CD4-positive, alpha-beta T cell (primary cell): ENCODE measurements at regions not wholly inside any gene's neighbourhood (a gene's known extent, or its start where the extent isn't known, plus 50 kb on each side); places are given as distances from the start of the nearest gene placed in this dataset.

Experiments used
- ATAC-seq: fragments of 200-7000 bp; cut with Tn5 transposase; one replicate; pipeline ENCODE4 v1.10.0; 2022; ENCODE audit warnings: mild to moderate bottlenecking; ENCODE audit not compliant: poor library complexity
- CTCF ChIA-PET: fragments of 350-600 bp; sonication (Branson Sonifier 250); formaldehyde crosslinking; loops from one replicate; lab custom pipeline; 2021; ENCODE audit warnings: antibody characterized with exemption, inconsistent platforms; lab: Charles Lee
- POLR2A ChIA-PET: fragments of 350-600 bp; sonication (Branson Sonifier 250); formaldehyde crosslinking; loops from one replicate; lab custom pipeline; 2021; ENCODE audit warnings: antibody characterized with exemption, inconsistent platforms; lab: Charles Lee
- DNase-seq, 14 experiments: peaks; one replicate each; pipeline ENCODE4 v3.0.0-alpha.2; 2013 to 2020; ENCODE audit warnings: mixed read lengths in 2 of 14
- H3K27ac ChIP-seq, 2 donors: one replicate each; pipeline versions ENCODE4 v1.5.1 to v1.7.0; 2013; ENCODE audit warnings: low read length in 2 of 2, low read depth in 1 of 2, mild to moderate bottlenecking in 1 of 2
- H3K27me3 ChIP-seq, 2 experiments: 1 replicate in 1 of 2; 2 replicates in 1 of 2; pipeline versions ENCODE4 v1.6.1 to v1.7.0; 2013; ENCODE audit warnings: low read length in 2 of 2, control low read depth in 1 of 2, mild to moderate bottlenecking in 1 of 2, moderate library complexity in 1 of 2; ENCODE audit not compliant: insufficient read depth in 2 of 2, control insufficient read depth in 1 of 2
- H3K36me3 ChIP-seq: one replicate; pipeline ENCODE4 v1.6.1; 2013; ENCODE audit warnings: low read length, control low read depth; ENCODE audit not compliant: insufficient read depth
- H3K4me1 ChIP-seq: one replicate; pipeline ENCODE4 v1.6.1; 2013; ENCODE audit warnings: low read length, control low read depth; ENCODE audit not compliant: insufficient read depth
- H3K4me3 ChIP-seq: one replicate; pipeline ENCODE4 v1.5.1; 2013; ENCODE audit warnings: mild to moderate bottlenecking, low read length, moderate library complexity
- H3K9me3 ChIP-seq, 2 experiments: 1 replicate in 1 of 2; 2 replicates in 1 of 2; pipeline versions ENCODE4 v1.6.1 to v1.7.0; 2013; ENCODE audit warnings: low read length in 2 of 2, mild to moderate bottlenecking in 2 of 2, control low read depth in 1 of 2, moderate library complexity in 1 of 2; ENCODE audit not compliant: control insufficient read depth in 1 of 2, insufficient read depth in 1 of 2
- H3K27ac Mint-ChIP-seq: one replicate; pipeline ENCODE4 v1.8.0; 2020; ENCODE audit warnings: mixed read lengths
- H3K27me3 Mint-ChIP-seq: one replicate; pipeline ENCODE4 v1.8.0; 2021; ENCODE audit warnings: mixed read lengths
- H3K36me3 Mint-ChIP-seq: one replicate; pipeline ENCODE4 v1.8.0; 2021; ENCODE audit warnings: low read depth, mixed read lengths
- H3K4me1 Mint-ChIP-seq: one replicate; pipeline ENCODE4 v1.8.0; 2021; ENCODE audit warnings: low read depth, mixed read lengths
- H3K4me3 Mint-ChIP-seq: one replicate; pipeline ENCODE4 v1.8.0; 2020; ENCODE audit warnings: mild to moderate bottlenecking, mixed read lengths
- H3K9me3 Mint-ChIP-seq: one replicate; pipeline ENCODE4 v1.8.0; 2020; ENCODE audit warnings: mixed read lengths
- CTCF ChIP-seq: fragments of 200-600 bp; IDR thresholded peaks from one replicate; pipeline ENCODE4 v1.8.0; 2022; ENCODE audit warnings: antibody characterized with exemption, mild to moderate bottlenecking
- intact Hi-C, 2 experiments: fragments of 100-400 bp; cut with DNase I in 1 of 2; cut with micrococcal nuclease in 1 of 2; formaldehyde crosslinking; loops; one replicate each; pipeline versions ENCODE4 v1.15.1 to v1.9.0; 2023 to 2025; cut with DNase I, micrococcal nuclease

DNA sequence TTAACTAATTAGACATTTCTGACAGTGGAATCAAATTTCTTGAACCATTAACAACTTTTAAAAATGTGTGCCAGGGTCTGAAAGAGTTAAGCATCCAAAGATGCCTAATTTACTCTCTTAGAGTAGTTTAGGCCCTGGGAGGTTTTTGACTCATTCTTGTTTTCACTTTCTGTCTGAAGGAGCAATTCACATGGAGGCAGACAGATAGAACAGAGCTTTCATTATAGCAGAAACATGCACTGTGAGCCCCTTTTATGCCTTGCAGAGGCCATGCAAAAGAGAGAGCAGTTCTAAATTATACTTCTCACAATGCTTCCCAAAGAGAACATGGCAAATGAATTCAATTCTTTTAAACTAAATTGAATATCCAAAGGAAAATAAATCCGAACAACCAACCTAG lies 554.8 kb downstream of the MFSD1 start:
- H3K4me3 ChIP-seq, result no peak overlapping the region
- H3K36me3 Mint-ChIP-seq, result no peaks in the 10 kb centered on the region
- H3K36me3 ChIP-seq, result no peaks in the 10 kb centered on the region
- H3K9me3 Mint-ChIP-seq, result no peaks in the 10 kb centered on the region
- no peaks in the 10 kb centered on the region for H3K27me3 ChIP-seq
- TF ChIP-seq CTCF, result no peak
- H3K27ac Mint-ChIP-seq, result no peak overlapping the region
- intact Hi-C loops, result no loop called here
- H3K9me3 ChIP-seq, result no peaks in the 10 kb centered on the region
- no peaks in the 10 kb centered on the region for H3K4me1 ChIP-seq
- H3K4me1 Mint-ChIP-seq, result no peaks in the 10 kb centered on the region
- POLR2A ChIA-PET, result no interaction called here
- no peak overlapping the region for H3K27ac ChIP-seq
- H3K27me3 Mint-ChIP-seq, result no peaks in the 10 kb centered on the region
- ATAC-seq, result no peak
- CTCF ChIA-PET, result no interaction called here
- DNase-seq, result no peak
- H3K4me3 Mint-ChIP-seq, result no peak overlapping the region

DNA sequence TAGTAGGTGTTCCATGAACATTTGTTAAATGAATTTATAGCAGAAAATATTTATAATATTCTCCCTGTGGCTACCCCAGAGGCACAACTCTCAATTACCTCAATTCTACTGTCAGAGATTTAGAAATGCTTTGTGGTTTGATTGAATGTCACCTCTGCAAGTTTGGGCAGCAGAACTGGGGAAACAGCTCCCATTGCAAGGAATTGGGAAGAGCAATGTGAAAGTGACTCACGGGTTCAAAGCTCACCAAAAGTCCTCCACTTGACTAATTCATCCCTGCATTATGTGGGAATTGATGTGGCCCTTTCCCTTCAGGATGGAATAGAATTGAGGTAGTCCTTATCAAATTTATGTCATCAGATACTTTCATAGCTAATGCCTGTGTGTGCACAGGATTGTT lies 562.7 kb downstream of the MFSD1 start:
- Histone ChIP-seq H3K9me3 (no peaks in the 10 kb centered on the region), H3K27ac (no peak overlapping the region), H3K4me3 (no peak overlapping the region), H3K4me1 (no peaks in the 10 kb centered on the region), H3K36me3 (no peaks in the 10 kb centered on the region), H3K27me3 (no peaks in the 10 kb centered on the region)
- DNase-seq (no peak), ATAC-seq (no peak)
- intact Hi-C loops, result no loop called here
- Mint-ChIP-seq H3K4me3 (no peak overlapping the region), H3K27ac (no peak overlapping the region), H3K36me3 (no peaks in the 10 kb centered on the region), H3K4me1 (no peaks in the 10 kb centered on the region), H3K9me3 (peaks cover 2% of the 10 kb centered on the region), H3K27me3 (no peaks in the 10 kb centered on the region)
- ChIA-PET POLR2A (no interaction called here), CTCF (no interaction called here)
- no peak for TF ChIP-seq CTCF

DNA sequence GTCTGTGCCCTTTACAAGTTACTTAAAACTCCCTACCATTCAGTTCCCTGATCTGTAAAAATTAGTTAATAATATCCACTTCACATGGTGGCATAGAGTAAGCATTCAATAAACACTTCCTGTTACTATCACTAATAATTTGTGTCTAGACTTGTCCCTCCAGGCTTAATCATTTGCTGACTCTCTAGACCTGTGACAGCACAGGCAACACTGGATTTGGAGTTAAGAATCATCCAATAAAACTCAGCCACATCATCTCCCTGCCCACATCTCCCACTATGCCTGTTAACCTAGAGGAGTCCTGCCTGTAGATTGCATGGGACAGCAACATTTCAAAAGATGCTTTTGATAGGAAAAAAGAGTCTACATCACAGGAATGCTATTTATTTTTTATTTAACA lies 564.6 kb downstream of the MFSD1 start:
- Mint-ChIP-seq H3K4me1 (no peaks in the 10 kb centered on the region), H3K9me3 (peaks cover 5% of the 10 kb centered on the region), H3K27me3 (no peaks in the 10 kb centered on the region), H3K4me3 (no peak overlapping the region), H3K27ac (no peak overlapping the region), H3K36me3 (no peaks in the 10 kb centered on the region)
- H3K27me3 ChIP-seq, result no peaks in the 10 kb centered on the region
- intact Hi-C loops, result no loop called here
- ATAC-seq, result no peak
- H3K36me3 ChIP-seq, result no peaks in the 10 kb centered on the region
- no peaks in the 10 kb centered on the region for H3K9me3 ChIP-seq
- H3K4me1 ChIP-seq, result no peaks in the 10 kb centered on the region
- no peak for TF ChIP-seq CTCF
- ChIA-PET CTCF (no interaction called here), POLR2A (no interaction called here)
- no peak overlapping the region for H3K4me3 ChIP-seq
- DNase-seq, result no peak
- no peak overlapping the region for H3K27ac ChIP-seq
